RWPE1 (cell line): ENCODE measurements at regions not wholly inside any gene's neighbourhood (a gene's known extent, or its start where the extent isn't known, plus 50 kb on each side); places are given as distances from the start of the nearest gene placed in this dataset.
"Not testable (repeated sequence)": the region's sequence is repeated elsewhere in the genome, so short reads cannot be mapped to it uniquely, and the experiment has no call there.

Experiments
- CTCF ChIA-PET: fragments of 350-600 bp; sonication (Branson Sonifier 250); formaldehyde crosslinking; extraction: SDS; loops from one replicate; lab custom pipeline; 2021; lab: Yijun Ruan, JAX
- POLR2A ChIA-PET: fragments of 400-600 bp; formaldehyde crosslinking; extraction: SDS; loops from one replicate; lab custom pipeline; 2020; ENCODE audit warnings: antibody characterized with exemption; ENCODE audit not compliant: low non-redundant PET; lab: Yijun Ruan, JAX
- DNase-seq: peaks from one replicate; pipeline ENCODE4 v3.0.0; 2012; ENCODE audit warnings: low spot score
- H3K27ac ChIP-seq: fragments of 450-650 bp; 2 replicates; pipeline ENCODE4 v1.5.1; 2017
- TF ChIP-seq, protein P1 (sequence below): fragments of 450-650 bp; conservative IDR thresholded peaks from 2 replicates; pipeline ENCODE4 v1.5.1; 2017; ENCODE audit warnings: low read depth, mild to moderate bottlenecking

DNA sequence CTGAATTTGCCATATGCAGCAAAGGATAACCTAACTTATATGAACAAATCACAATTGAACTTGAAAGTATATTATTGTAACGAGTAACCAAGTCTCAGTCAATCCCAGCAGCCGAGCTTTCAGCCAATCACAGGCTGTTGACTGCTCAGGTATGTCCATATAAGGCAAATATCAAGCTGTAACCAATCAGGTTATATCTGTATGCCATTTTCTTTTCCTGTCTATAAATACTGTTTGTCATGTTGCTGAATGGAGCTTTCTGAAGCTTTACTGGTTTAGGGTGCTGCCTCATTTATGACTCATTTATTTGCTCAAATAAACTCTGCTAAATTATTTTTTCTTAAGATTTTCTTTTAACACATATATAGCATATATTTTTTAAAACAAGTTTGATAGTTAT, 1059.5 kb downstream of the GALC start:
- TF ChIP-seq, protein P1, sequence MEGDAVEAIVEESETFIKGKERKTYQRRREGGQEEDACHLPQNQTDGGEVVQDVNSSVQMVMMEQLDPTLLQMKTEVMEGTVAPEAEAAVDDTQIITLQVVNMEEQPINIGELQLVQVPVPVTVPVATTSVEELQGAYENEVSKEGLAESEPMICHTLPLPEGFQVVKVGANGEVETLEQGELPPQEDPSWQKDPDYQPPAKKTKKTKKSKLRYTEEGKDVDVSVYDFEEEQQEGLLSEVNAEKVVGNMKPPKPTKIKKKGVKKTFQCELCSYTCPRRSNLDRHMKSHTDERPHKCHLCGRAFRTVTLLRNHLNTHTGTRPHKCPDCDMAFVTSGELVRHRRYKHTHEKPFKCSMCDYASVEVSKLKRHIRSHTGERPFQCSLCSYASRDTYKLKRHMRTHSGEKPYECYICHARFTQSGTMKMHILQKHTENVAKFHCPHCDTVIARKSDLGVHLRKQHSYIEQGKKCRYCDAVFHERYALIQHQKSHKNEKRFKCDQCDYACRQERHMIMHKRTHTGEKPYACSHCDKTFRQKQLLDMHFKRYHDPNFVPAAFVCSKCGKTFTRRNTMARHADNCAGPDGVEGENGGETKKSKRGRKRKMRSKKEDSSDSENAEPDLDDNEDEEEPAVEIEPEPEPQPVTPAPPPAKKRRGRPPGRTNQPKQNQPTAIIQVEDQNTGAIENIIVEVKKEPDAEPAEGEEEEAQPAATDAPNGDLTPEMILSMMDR = no peak
- no peak overlapping the region for H3K27ac ChIP-seq

DNA sequence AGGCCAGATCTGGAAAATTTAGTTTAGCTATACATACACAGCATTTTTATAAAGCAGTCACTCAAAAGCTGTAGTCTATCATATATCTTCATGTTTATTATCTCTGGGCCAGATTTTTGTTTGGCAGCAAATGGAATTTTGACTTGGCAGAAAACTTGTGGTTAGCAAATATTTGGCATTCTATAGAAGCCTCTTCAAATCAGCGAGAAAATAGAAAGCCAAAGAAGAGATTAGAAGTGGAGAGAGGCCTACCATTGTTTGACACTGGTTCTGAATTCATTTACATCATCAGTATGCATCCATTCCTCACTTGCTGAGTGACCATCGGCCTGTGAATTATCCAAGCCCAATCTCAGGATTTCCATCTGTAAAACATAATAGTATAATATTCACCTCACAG, 1077.6 kb downstream of the GALC start:
- TF ChIP-seq, protein P1 = no peak
- ChIA-PET CTCF (interaction anchor here (0.6 kb wide), 1 partner anchor 13 kb away, joined by 3 read pairs; no protein-coding TSS in a partner anchor), POLR2A (no interaction called here)
- no peak for DNase-seq
- no peak overlapping the region for H3K27ac ChIP-seq

More for the DNA sequence above, 1059.5 kb downstream of the GALC start:
- ChIA-PET CTCF (no interaction called here), POLR2A (no interaction called here)
- DNase-seq = no peak

DNA sequence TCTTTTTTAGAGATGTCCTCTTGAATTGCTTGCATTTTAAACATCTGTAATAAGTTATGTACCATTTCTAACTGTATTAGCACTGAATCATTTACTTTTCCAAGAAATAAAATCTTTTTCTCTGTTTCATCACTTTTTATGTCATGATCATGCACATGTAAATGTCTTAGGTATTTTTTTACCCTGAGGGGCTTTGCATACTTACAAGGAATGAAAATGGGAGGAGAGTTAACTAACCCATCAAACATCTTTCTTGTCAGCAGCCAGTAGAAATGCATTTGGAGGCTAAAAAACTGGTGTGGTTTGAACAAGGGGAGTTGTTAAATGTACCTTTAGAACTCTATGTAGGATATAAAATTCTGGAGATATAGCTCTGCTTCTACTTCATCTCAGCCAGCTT, 1080.3 kb downstream of the GALC start:
- TF ChIP-seq, protein P1 = no peak
- POLR2A ChIA-PET = no interaction called here
- CTCF ChIA-PET = no interaction called here
- H3K27ac ChIP-seq = no peak overlapping the region
- no peak for DNase-seq

DNA sequence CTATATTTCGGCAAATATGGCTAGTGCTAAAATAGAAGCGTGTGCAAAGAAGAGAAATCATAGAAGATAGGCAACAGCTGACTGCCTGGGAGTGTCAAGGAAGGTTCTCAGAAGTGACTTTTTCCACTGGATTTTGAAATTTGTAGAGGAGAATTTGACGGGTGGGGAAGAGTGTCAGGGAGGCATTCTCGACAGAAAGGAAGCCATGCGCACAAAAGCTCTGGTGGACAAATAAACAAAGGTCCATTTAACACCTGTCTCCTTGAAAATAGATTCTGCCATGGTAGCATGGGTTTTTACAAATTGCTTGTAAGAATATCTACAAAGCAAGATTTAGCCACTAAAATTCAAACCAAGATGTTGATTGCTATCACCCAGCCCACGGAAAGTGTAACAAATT, 1081.5 kb downstream of the GALC start:
- DNase-seq = no peak
- H3K27ac ChIP-seq = no peak overlapping the region
- CTCF ChIA-PET = no interaction called here
- POLR2A ChIA-PET = no interaction called here
- TF ChIP-seq, protein P1 = no peak

DNA sequence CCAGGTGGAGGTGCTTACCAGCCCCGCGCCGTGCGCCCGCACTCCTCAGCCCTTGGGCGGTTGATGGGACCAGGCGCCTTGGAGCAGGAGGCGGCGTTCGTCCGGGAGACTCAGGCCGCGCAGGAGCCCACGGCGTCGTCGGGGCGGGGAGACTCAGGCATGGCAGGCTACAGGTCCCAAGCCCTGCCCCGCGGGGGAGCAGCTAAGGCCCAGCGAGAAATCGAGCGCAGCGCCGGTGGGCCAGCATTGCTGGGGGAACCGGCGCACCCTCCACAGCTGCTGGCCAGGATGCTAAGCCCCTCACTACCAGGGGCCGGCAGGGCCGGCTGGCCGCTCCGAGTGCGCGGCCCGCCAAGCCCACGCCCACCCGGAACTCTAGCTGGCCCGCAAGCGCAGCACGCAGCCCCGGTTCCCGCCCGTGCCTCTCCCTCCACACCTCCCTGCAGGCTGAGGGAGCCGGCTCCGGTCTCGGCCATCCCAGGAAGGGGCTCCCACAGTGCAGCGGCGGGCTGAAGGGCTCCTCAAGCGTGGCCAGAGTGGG, 1087.5 kb downstream of the GALC start:
- DNase-seq, POLR2A ChIA-PET, H3K27ac ChIP-seq, CTCF ChIA-PET: not testable (repeated sequence)

DNA sequence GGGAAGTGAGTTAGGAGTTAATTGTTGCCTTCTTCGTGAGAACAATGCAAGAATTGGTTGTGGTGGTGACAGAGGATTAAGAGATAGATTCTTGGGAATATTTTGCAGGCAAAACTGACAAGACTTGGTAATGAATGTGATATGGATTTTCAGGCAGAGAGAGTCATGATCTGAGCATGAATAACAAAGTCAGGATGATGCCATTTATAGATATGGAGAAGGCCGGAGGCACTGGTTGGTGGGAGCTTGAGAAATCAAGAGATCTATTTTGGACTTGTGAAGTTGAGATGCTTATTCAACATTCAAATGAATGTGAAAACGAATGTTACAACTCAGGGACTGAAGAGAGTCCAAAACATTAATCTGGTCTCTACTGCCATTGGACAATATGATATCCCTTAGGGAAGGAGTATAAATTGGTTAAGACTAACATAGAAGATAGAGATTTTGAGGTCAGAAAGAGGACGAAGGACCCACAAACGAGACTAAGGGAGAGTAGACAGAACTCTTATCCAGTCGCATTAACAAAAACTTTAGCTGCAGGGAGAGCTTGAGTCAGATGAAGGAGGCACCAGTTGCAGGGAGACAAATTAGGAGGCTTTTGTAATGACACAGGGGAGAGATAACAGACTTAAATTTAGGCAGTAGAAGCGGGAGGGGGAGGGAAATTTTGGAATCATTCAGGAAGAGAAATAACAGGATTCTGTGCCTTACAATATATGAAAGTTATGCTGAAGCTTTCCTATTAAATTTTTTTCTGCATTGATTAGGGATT, 1090.6 kb downstream of the GALC start:
- no peak for DNase-seq
- ChIA-PET CTCF (interaction anchor here (0.6 kb wide), 1 partner anchor 13 kb away, joined by 3 read pairs; no protein-coding TSS in a partner anchor), POLR2A (no interaction called here)
- no peak overlapping the region for H3K27ac ChIP-seq
- TF ChIP-seq, protein P1 = no peak
